SK-N-MC (cell line): ENCODE measurements at regions not wholly inside any gene's neighbourhood (a gene's known extent, or its start where the extent isn't known, plus 50 kb on each side); places are given as distances from the start of the nearest gene placed in this dataset.
"Not testable (repeated sequence)": the region's sequence is repeated elsewhere in the genome, so short reads cannot be mapped to it uniquely, and the experiment has no call there.

ENCODE experiments used
- DNase-seq: peaks from one replicate; pipeline ENCODE4 v3.0.0-alpha.2; 2011; ENCODE audit warnings: low read depth, low spot score
- H3K27ac ChIP-seq: fragments of 200-600 bp; sonication (generic); 2 replicates; pipeline ENCODE4 v1.5.1; 2016; ENCODE audit warnings: mixed run types
- H3K36me3 ChIP-seq: fragments of 200-600 bp; sonication (generic); 2 replicates; pipeline ENCODE4 v1.6.1; 2017; ENCODE audit warnings: antibody characterized with exemption, low read length, mixed read lengths; ENCODE audit not compliant: insufficient read depth
- H3K4me3 ChIP-seq: fragments of 200-600 bp; sonication (generic); 2 replicates; pipeline ENCODE4 v1.5.1; 2016
- H3K9ac ChIP-seq: fragments of 200-600 bp; sonication (generic); 2 replicates; pipeline ENCODE4 v1.8.0; 2017; ENCODE audit warnings: mixed run types, mixed read lengths; ENCODE audit not compliant: insufficient read length
- H3K9me3 ChIP-seq: fragments of 200-600 bp; sonication (generic); 2 replicates; pipeline ENCODE4 v1.6.1; 2017; ENCODE audit warnings: low read depth, mild to moderate bottlenecking, antibody characterized with exemption, low read length, moderate library complexity, mixed read lengths
- EZH2 ChIP-seq: fragments of 200-600 bp; sonication (generic); IDR thresholded peaks from one replicate; pipeline ENCODE4 v1.6.1; 2017; ENCODE audit warnings: antibody characterized with exemption
- FOXP2 ChIP-seq: optimal IDR thresholded peaks from 2 replicates; pipeline ENCODE3; 2011; ENCODE audit warnings: mild to moderate bottlenecking, moderate library complexity; ENCODE audit not compliant: insufficient read depth; ENCODE audit errors: extremely low read length, control extremely low read depth
- POLR2AphosphoS5 ChIP-seq: IDR thresholded peaks from 2 replicates; pipeline ENCODE4 v1.6.1; 2012; ENCODE audit warnings: mild to moderate bottlenecking, low read depth, low read length, borderline replicate concordance

GRCh38 chr3:125766285-125766826 is 171.1 kb upstream of the OSBPL11 start:
- peak overlapping the region; percentile 83 for H3K4me3 ChIP-seq
- not testable (repeated sequence) for H3K36me3 ChIP-seq, DNase-seq, H3K9me3 ChIP-seq, H3K27ac ChIP-seq
- peak overlapping the region; percentile 26 for H3K9ac ChIP-seq

- H3K9ac ChIP-seq, H3K27ac ChIP-seq, H3K9me3 ChIP-seq, DNase-seq, H3K36me3 ChIP-seq: not testable (repeated sequence)
- H3K4me3 ChIP-seq = peak overlapping the region; percentile 83
Measured at GRCh38 chr3:125766931-125767330, 171.6 kb upstream of the OSBPL11 start.

- Histone ChIP-seq H3K4me3 (no peak overlapping the region), H3K27ac (no peak overlapping the region), H3K9ac (no peak overlapping the region), H3K9me3 (no peaks in the 10 kb centered on the region), H3K36me3 (no peaks in the 10 kb centered on the region)
- no peak for TF ChIP-seq POLR2AphosphoS5
- TF ChIP-seq EZH2 = no peak
- TF ChIP-seq FOXP2 = no peak
- DNase-seq = no peak
Measured at GRCh38 chr3:125767641-125768040, 172.3 kb upstream of the OSBPL11 start.

- H3K9ac ChIP-seq, H3K27ac ChIP-seq, H3K4me3 ChIP-seq, H3K36me3 ChIP-seq, H3K9me3 ChIP-seq, DNase-seq: not testable (repeated sequence)
Measured at GRCh38 chr3:125768821-125769220, 173.5 kb upstream of the OSBPL11 start.

GRCh38 chr3:125771506-125771905 is 176.2 kb upstream of the OSBPL11 start:
- not testable (repeated sequence) for H3K9ac ChIP-seq

GRCh38 chr3:125774433-125775034 is 179.2 kb upstream of the OSBPL11 start:
- H3K9me3 ChIP-seq, H3K36me3 ChIP-seq, H3K4me3 ChIP-seq, DNase-seq, H3K9ac ChIP-seq, H3K27ac ChIP-seq: not testable (repeated sequence)

More at GRCh38 chr3:125771506-125771905, 176.2 kb upstream of the OSBPL11 start:
- not testable (repeated sequence) for H3K27ac ChIP-seq, H3K9me3 ChIP-seq, H3K4me3 ChIP-seq, H3K36me3 ChIP-seq, DNase-seq

GRCh38 chr3:125775106-125775505 is 179.8 kb upstream of the OSBPL11 start:
- not testable (repeated sequence) for H3K4me3 ChIP-seq, H3K27ac ChIP-seq, H3K9me3 ChIP-seq, DNase-seq, H3K36me3 ChIP-seq, H3K9ac ChIP-seq

- H3K9me3 ChIP-seq, H3K4me3 ChIP-seq, H3K36me3 ChIP-seq, H3K9ac ChIP-seq, DNase-seq, H3K27ac ChIP-seq: not testable (repeated sequence)
Measured at GRCh38 chr3:125775606-125776294, 180.5 kb upstream of the OSBPL11 start.

GRCh38 chr3:125779276-125779675 is 184.0 kb upstream of the OSBPL11 start:
- not testable (repeated sequence) for H3K4me3 ChIP-seq, H3K9me3 ChIP-seq, H3K27ac ChIP-seq, DNase-seq, H3K9ac ChIP-seq, H3K36me3 ChIP-seq

GRCh38 chr3:125779918-125780317 is 184.6 kb upstream of the OSBPL11 start:
- not testable (repeated sequence) for H3K9ac ChIP-seq, DNase-seq, H3K36me3 ChIP-seq, H3K9me3 ChIP-seq, H3K27ac ChIP-seq, H3K4me3 ChIP-seq

- not testable (repeated sequence) for H3K4me3 ChIP-seq
Measured at GRCh38 chr3:125781678-125782077, 186.4 kb upstream of the OSBPL11 start.

GRCh38 chr3:125790312-125790711 is 178.7 kb upstream of the ROPN1B start:
- not testable (repeated sequence) for H3K9ac ChIP-seq, H3K4me3 ChIP-seq, H3K9me3 ChIP-seq, H3K27ac ChIP-seq, H3K36me3 ChIP-seq, DNase-seq

More at GRCh38 chr3:125781678-125782077, 186.4 kb upstream of the OSBPL11 start:
- H3K36me3 ChIP-seq, H3K9ac ChIP-seq, H3K9me3 ChIP-seq, H3K27ac ChIP-seq, DNase-seq: not testable (repeated sequence)

GRCh38 chr3:125791021-125791420 is 178.0 kb upstream of the ROPN1B start:
- H3K4me3 ChIP-seq, DNase-seq, H3K9ac ChIP-seq, H3K9me3 ChIP-seq, H3K27ac ChIP-seq, H3K36me3 ChIP-seq: not testable (repeated sequence)

GRCh38 chr3:125810010-125810409 is 159.0 kb upstream of the ROPN1B start:
- H3K9me3 ChIP-seq, H3K9ac ChIP-seq, H3K4me3 ChIP-seq, H3K27ac ChIP-seq, DNase-seq, H3K36me3 ChIP-seq: not testable (repeated sequence)
